GM12878 (cell line): ENCODE measurements at regions not wholly inside any gene's neighbourhood (a gene's known extent, or its start where the extent isn't known, plus 50 kb on each side); places are given as distances from the start of the nearest gene placed in this dataset.
A peak's percentile ranks its signal among the peaks of the same experiment; 100 is the strongest.

Experiments
- ATAC-seq: fragments of 200-7000 bp; cut with Tn5 transposase; 3 replicates; pipeline ENCODE4 v1.9.1; 2020; ENCODE audit warnings: mild to moderate bottlenecking, moderate library complexity
- BruUV-seq: library from RNA; stranded (reverse); fragments of 400-500 nt; replicated peaks from 2 replicates; lab custom pipeline; 2021; lab: Mats Ljungman, UMichigan
- CTCF ChIA-PET: fragments of 300-600 bp; sonication (Branson Sonifier 250); formaldehyde crosslinking; extraction: SDS; loops from one replicate; lab custom pipeline; 2021; ENCODE audit warnings: inconsistent platforms; lab: Yijun Ruan, JAX
- POLR2A ChIA-PET: fragments of 350-600 bp; formaldehyde crosslinking; extraction: SDS; loops from one replicate; lab custom pipeline; 2021; ENCODE audit warnings: inconsistent platforms; lab: Charles Lee
- RAD21 ChIA-PET: fragments of 300-600 bp; sonication (Branson Sonifier 250); formaldehyde crosslinking; loops from one replicate; lab custom pipeline; 2023; ENCODE audit warnings: antibody characterized with exemption; ENCODE audit not compliant: unreplicated experiment; lab: Charles Lee
- SMC1A ChIA-PET: fragments of 300-600 bp; sonication (Branson Sonifier 250); formaldehyde crosslinking; loops from one replicate; lab custom pipeline; 2023; ENCODE audit not compliant: unreplicated experiment, uncharacterized antibody; lab: Charles Lee
- DNase-seq: peaks from one replicate; pipeline ENCODE4 v3.0.0-alpha.2; 2011; ENCODE audit warnings: low read depth, low spot score
- FAIRE-seq: peaks from 3 replicates; lab custom pipeline; 2011; peaks lifted over from hg19 to GRCh38; lab: Jason Lieb, UNC
- H2AFZ ChIP-seq: 2 replicates; pipeline ENCODE4 v1.6.0; 2011; ENCODE audit warnings: low read depth, low read length, control low read depth; ENCODE audit not compliant: control insufficient read depth
- H3K27ac ChIP-seq: 2 replicates; pipeline ENCODE4 v1.5.1; 2011; ENCODE audit warnings: control low read depth; ENCODE audit not compliant: control insufficient read depth, insufficient read depth
- H3K27me3 ChIP-seq, 2 experiments: replicated peaks in 1 of 2; 2 replicates each; pipeline versions ENCODE4 v1.6.0 to v1.6.1; 2011; ENCODE audit warnings: low read length in 1 of 2; ENCODE audit not compliant: control insufficient read depth in 2 of 2, insufficient read depth in 2 of 2
- H3K36me3 ChIP-seq, 2 experiments: 2 replicates each; pipeline ENCODE4 v1.5.1; 2011; ENCODE audit warnings: low read length in 1 of 2; ENCODE audit not compliant: control insufficient read depth in 2 of 2, insufficient read depth in 2 of 2
- H3K4me1 ChIP-seq: 2 replicates; pipeline ENCODE4 v1.6.1; 2011; ENCODE audit warnings: mild to moderate bottlenecking, low read length, moderate library complexity, mixed read lengths; ENCODE audit not compliant: control insufficient read depth, insufficient read depth
- H3K4me2 ChIP-seq: 2 replicates; pipeline ENCODE4 v1.6.0; 2011; ENCODE audit warnings: control low read depth; ENCODE audit not compliant: control insufficient read depth, insufficient read depth
- H3K4me3 ChIP-seq: fragments of 200-600 bp; sonication (generic); 2 replicates; pipeline ENCODE4 v1.5.1; 2016
- H3K79me2 ChIP-seq: 2 replicates; pipeline ENCODE4 v1.6.0; 2011; ENCODE audit warnings: low read length; ENCODE audit not compliant: control insufficient read depth, insufficient read depth
- H3K9ac ChIP-seq: 2 replicates; pipeline ENCODE4 v1.8.0; 2011; ENCODE audit warnings: low read length, control low read depth, mixed read lengths; ENCODE audit not compliant: control insufficient read depth, insufficient read depth
- H3K9me3 ChIP-seq: replicated peaks from 3 replicates; pipeline ENCODE4 v1.5.1; 2011; ENCODE audit warnings: mild to moderate bottlenecking, low read length; ENCODE audit not compliant: control insufficient read depth, insufficient read depth
- H4K20me1 ChIP-seq: 2 replicates; pipeline ENCODE4 v1.6.0; 2011; ENCODE audit not compliant: control insufficient read depth, insufficient read depth
- ASH2L ChIP-seq: fragments of 300-600, 200-600 bp; sonication (generic); IDR thresholded peaks from 2 replicates; pipeline ENCODE4 v1.6.1; 2017; ENCODE audit warnings: low read depth, mild to moderate bottlenecking, borderline replicate concordance
- CBFB ChIP-seq: IDR thresholded peaks from 2 replicates; pipeline ENCODE4 v1.6.1; 2016; ENCODE audit warnings: antibody characterized with exemption, low read depth
- MTA3 ChIP-seq: IDR thresholded peaks from 2 replicates; pipeline ENCODE4 v1.6.1; 2012; ENCODE audit warnings: low read length, inconsistent platforms, borderline replicate concordance
- NFYB ChIP-seq: IDR thresholded peaks from 2 replicates; pipeline ENCODE4 v1.6.1; 2011; ENCODE audit warnings: low read depth, mild to moderate bottlenecking, low read length, improper control_type of control experiment, moderate library complexity; ENCODE audit not compliant: insufficient read depth
- SUPT20H ChIP-seq: IDR thresholded peaks from 2 replicates; pipeline ENCODE4 v1.6.1; 2011; ENCODE audit warnings: low read depth, mild to moderate bottlenecking, low read length, moderate library complexity, borderline replicate concordance; ENCODE audit not compliant: control insufficient read depth
- TAF1 ChIP-seq: IDR thresholded peaks from 2 replicates; pipeline ENCODE4 v1.6.1; 2011; ENCODE audit warnings: mild to moderate bottlenecking, low read depth, low read length, borderline replicate concordance
- TARDBP ChIP-seq: IDR thresholded peaks from 2 replicates; pipeline ENCODE4 v1.6.1; 2016; ENCODE audit warnings: borderline replicate concordance
- WGBS: methylation state at CpG from one replicate; pipeline ENCODE4 v1.1.6; 2016; ENCODE audit warnings: low lambda C conversion rate; ENCODE audit not compliant: insufficient replicate concordance, insufficient coverage; ENCODE audit errors: missing lambda C conversion rate; 5-methylcytosine and 5-hydroxymethylcytosine counted together
- in situ Hi-C: fragments of 300-500 bp; cut with MboI; formaldehyde crosslinking; loops from 9 replicates; pipeline ENCODE4 v1.14.3; 2018; ENCODE audit warnings: mixed read lengths
- intact Hi-C: fragments of 100-400 bp; cut with micrococcal nuclease; formaldehyde crosslinking; loops from one replicate; pipeline ENCODE4 v1.14.2; 2022; ENCODE audit not compliant: unreplicated experiment

DNA sequence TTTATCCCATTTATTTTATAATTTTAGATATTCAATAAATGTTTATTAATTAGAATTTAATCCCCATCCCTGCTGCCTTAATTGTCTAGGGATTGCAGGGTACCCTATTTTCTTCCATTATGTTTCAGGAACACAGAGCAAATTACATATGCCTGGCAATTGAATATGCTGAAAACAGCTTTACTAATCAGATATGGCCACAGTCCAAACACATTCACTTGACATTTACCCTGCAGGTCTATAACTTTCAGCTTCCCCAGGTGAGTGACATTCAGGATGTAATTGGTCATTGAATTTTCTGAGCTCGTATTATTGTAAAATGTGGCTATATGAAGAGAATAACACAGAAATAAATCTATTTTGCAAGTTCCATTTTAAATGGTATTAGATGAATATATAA, 218.7 kb upstream of the NDST4 start:
- no peak overlapping the region for H3K27ac ChIP-seq
- ChIA-PET POLR2A (no interaction called here), CTCF (interaction anchor here (1.6 kb wide), 1 partner anchor 97 kb away, joined by 4 read pairs; no protein-coding TSS in a partner anchor), RAD21 (interaction anchor here (1.1 kb wide), 1 partner anchor 97 kb away, joined by 3 read pairs; no protein-coding TSS in a partner anchor)
- H3K36me3 ChIP-seq = no peaks in the 10 kb centered on the region
- H3K4me3 ChIP-seq = no peak overlapping the region
- intact Hi-C loops = no loop called here
- no TSS peak for BruUV-seq
- WGBS = 0% methylated on average over 1 of the region's 1 CpG
- H3K9ac ChIP-seq = no peak overlapping the region
- FAIRE-seq (no peak), ATAC-seq (no peak)
- H3K79me2 ChIP-seq = no peaks in the 10 kb centered on the region
- H3K27me3 ChIP-seq = no peaks in the 10 kb centered on the region
- H2AFZ ChIP-seq = no peak overlapping the region
- TF ChIP-seq NFYB = no peak
- no peak for TF ChIP-seq CBFB
- TF ChIP-seq SUPT20H = no peak
- TF ChIP-seq TAF1 = no peak
- no peak for TF ChIP-seq ASH2L
- TF ChIP-seq, all 136 proteins: peak for 0
- SMC1A ChIA-PET = interaction anchor here (0.7 to 1.1 kb wide), 4 partner anchors 13 to 98 kb away, joined by 3 to 4 read pairs (median 4); no protein-coding TSS in a partner anchor
- Histone ChIP-seq H3K4me2 (no peak overlapping the region), H3K9me3 (no peaks in the 10 kb centered on the region), H4K20me1 (no peaks in the 10 kb centered on the region), H3K4me1 (peaks cover 9% of the 10 kb centered on the region; the same call in 1 of the 2 replicates)
- in situ Hi-C loops = no loop called here
- DNase-seq = no peak

- no peak overlapping the region for H2AFZ ChIP-seq
- POLR2A ChIA-PET = no interaction called here
- H3K4me3 ChIP-seq = no peak overlapping the region
- H3K4me2 ChIP-seq = no peak overlapping the region
- BruUV-seq = no TSS peak
- H3K27ac ChIP-seq = no peak overlapping the region
- no peaks in the 10 kb centered on the region for H3K9me3 ChIP-seq
- FAIRE-seq = no peak
- intact Hi-C loops = no loop called here
- RAD21 ChIA-PET = no interaction called here
- in situ Hi-C loops = no loop called here
- no peaks in the 10 kb centered on the region for H3K79me2 ChIP-seq
- H4K20me1 ChIP-seq = no peaks in the 10 kb centered on the region
- H3K9ac ChIP-seq = no peak overlapping the region
- TF ChIP-seq TARDBP = no peak
- no peak for TF ChIP-seq MTA3
- peaks cover 9% of the 10 kb centered on the region; the same call in 1 of the 2 replicates for H3K4me1 ChIP-seq
- DNase-seq = no peak
- no peaks in the 10 kb centered on the region for H3K27me3 ChIP-seq
- 25% methylated on average over 2 of the region's 2 CpGs for WGBS
- CTCF ChIA-PET = interaction anchor here (1.6 kb wide), 1 partner anchor 97 kb away, joined by 4 read pairs; no protein-coding TSS in a partner anchor
- H3K36me3 ChIP-seq = no peaks in the 10 kb centered on the region
- SMC1A ChIA-PET = interaction anchor here (1.1 to 1.4 kb wide), 3 partner anchors 14 to 97 kb away, joined by 4 read pairs; no protein-coding TSS in a partner anchor
- peak; percentile 34; the same call in 2 of the 3 replicates for ATAC-seq
Measured at GRCh38 chr4:115331241-115331640, 217.8 kb upstream of the NDST4 start.
